NCI-H69 (cell line): ENCODE measurements at regions not wholly inside any gene's neighbourhood (a gene's known extent, or its start where the extent isn't known, plus 50 kb on each side); places are given as distances from the start of the nearest gene placed in this dataset.
"Not testable (repeated sequence)": the region's sequence is repeated elsewhere in the genome, so short reads cannot be mapped to it uniquely, and the experiment has no call there.

Experiments used
- DNase-seq: peaks from one replicate; lab custom pipeline; 2025; lab: John Stamatoyannopoulos, UW

GRCh38 chr5:24135536-24135935 is 509.2 kb downstream of the CDH10 start:
- DNase-seq = peak; percentile 64

- DNase-seq = no peak
These were observed 503.7 kb downstream of the CDH10 start for GRCh38 chr5:24141046-24141445.

GRCh38 chr5:24142341-24142740 is 502.4 kb downstream of the CDH10 start:
- no peak for DNase-seq

- DNase-seq = no peak
These were observed 499.0 kb downstream of the CDH10 start for GRCh38 chr5:24145806-24146205.

- no peak for DNase-seq
These were observed 483.2 kb downstream of the CDH10 start for GRCh38 chr5:24161559-24161958.

GRCh38 chr5:24162343-24162742 is 482.4 kb downstream of the CDH10 start:
- no peak for DNase-seq

- no peak for DNase-seq
These were observed 481.7 kb downstream of the CDH10 start for GRCh38 chr5:24163091-24163490.

- no peak for DNase-seq
These were observed 477.0 kb downstream of the CDH10 start for GRCh38 chr5:24167806-24168205.

- no peak for DNase-seq
These were observed 474.8 kb downstream of the CDH10 start for GRCh38 chr5:24170026-24170425.

- not testable (repeated sequence) for DNase-seq
These were observed 473.8 kb downstream of the CDH10 start for GRCh38 chr5:24170930-24171329.

GRCh38 chr5:24177821-24178220 is 467.0 kb downstream of the CDH10 start:
- no peak for DNase-seq

- no peak for DNase-seq
These were observed 460.8 kb downstream of the CDH10 start for GRCh38 chr5:24183981-24184380.

GRCh38 chr5:24188216-24188925 is 456.4 kb downstream of the CDH10 start:
- DNase-seq = no peak

GRCh38 chr5:24196789-24197188 is 448.0 kb downstream of the CDH10 start:
- DNase-seq = no peak

- peak; percentile 99 for DNase-seq
These were observed 436.1 kb downstream of the CDH10 start for GRCh38 chr5:24208686-24209106.

- DNase-seq = peak; percentile 13
These were observed 429.7 kb downstream of the CDH10 start for GRCh38 chr5:24215114-24215513.

- DNase-seq = no peak
These were observed 421.9 kb downstream of the CDH10 start for GRCh38 chr5:24222876-24223275.

- peak; percentile 18 for DNase-seq
These were observed 419.7 kb downstream of the CDH10 start for GRCh38 chr5:24225051-24225450.

- DNase-seq = no peak
These were observed 418.3 kb downstream of the CDH10 start for GRCh38 chr5:24226479-24226878.

- not testable (repeated sequence) for DNase-seq
These were observed 416.9 kb downstream of the CDH10 start for GRCh38 chr5:24227881-24228280.

GRCh38 chr5:24232041-24232440 is 412.7 kb downstream of the CDH10 start:
- DNase-seq = no peak

- peak; percentile 48 for DNase-seq
These were observed 411.8 kb downstream of the CDH10 start for GRCh38 chr5:24232929-24233498.

- DNase-seq = no peak
These were observed 408.8 kb downstream of the CDH10 start for GRCh38 chr5:24235946-24236345.

- DNase-seq = no peak
These were observed 399.0 kb downstream of the CDH10 start for GRCh38 chr5:24245821-24246220.
